HEK293T (cell line): ENCODE measurements at regions not wholly inside any gene's neighbourhood (a gene's known extent, or its start where the extent isn't known, plus 50 kb on each side); places are given as distances from the start of the nearest gene placed in this dataset.

Experiments used
- CTCF ChIA-PET: fragments of 350-600 bp; formaldehyde crosslinking; extraction: SDS; loops from one replicate; lab custom pipeline; 2021; ENCODE audit warnings: antibody characterized with exemption, inconsistent platforms; lab: Yijun Ruan, JAX
- POLR2A ChIA-PET: fragments of 350-600 bp; formaldehyde crosslinking; extraction: SDS; loops from one replicate; lab custom pipeline; 2020; ENCODE audit warnings: antibody characterized with exemption, inconsistent platforms; lab: Yijun Ruan, JAX
- DNase-seq: peaks from one replicate; pipeline ENCODE4 v3.0.0; 2012; ENCODE audit warnings: mixed read lengths; ENCODE audit errors: extremely low spot score
- ARNT ChIP-seq: fragments of 450-650 bp; IDR thresholded peaks from 2 replicates; pipeline ENCODE4 v1.6.1; 2017; ENCODE audit warnings: mild to moderate bottlenecking
- BHLHE40 ChIP-seq: fragments of 450-650 bp; IDR thresholded peaks from 2 replicates; pipeline ENCODE4 v1.6.1; 2016; ENCODE audit warnings: mild to moderate bottlenecking, moderate library complexity, borderline replicate concordance
- CTBP1 ChIP-seq: fragments of 450-650 bp; IDR thresholded peaks from 2 replicates; pipeline ENCODE4 v1.6.1; 2016; ENCODE audit warnings: borderline replicate concordance
- ELF4 ChIP-seq: fragments of 450-650 bp; IDR thresholded peaks from 2 replicates; pipeline ENCODE4 v1.6.1; 2017; ENCODE audit warnings: antibody characterized with exemption
- FOXA1 ChIP-seq: fragments of 450-650 bp; IDR thresholded peaks from 2 replicates; pipeline ENCODE4 v1.6.1; 2016; ENCODE audit warnings: mild to moderate bottlenecking
- FOXK2 ChIP-seq: fragments of 450-650 bp; IDR thresholded peaks from 2 replicates; pipeline ENCODE4 v1.6.1; 2016; ENCODE audit warnings: mild to moderate bottlenecking
- FOXM1 ChIP-seq: fragments of 450-650 bp; IDR thresholded peaks from 2 replicates; pipeline ENCODE4 v1.6.1; 2017; ENCODE audit warnings: mild to moderate bottlenecking, borderline replicate concordance
- HDGF ChIP-seq: fragments of 450-650 bp; IDR thresholded peaks from 2 replicates; pipeline ENCODE4 v1.6.1; 2017; ENCODE audit warnings: antibody characterized with exemption, borderline replicate concordance
- L3MBTL2 ChIP-seq: fragments of 450-650 bp; conservative IDR thresholded peaks from 2 replicates; pipeline ENCODE4 v1.6.1; 2016; ENCODE audit warnings: mild to moderate bottlenecking
- LEF1 ChIP-seq: fragments of 450-650 bp; IDR thresholded peaks from 2 replicates; pipeline ENCODE4 v1.6.1; 2017; ENCODE audit warnings: mild to moderate bottlenecking, borderline replicate concordance
- NFRKB ChIP-seq: fragments of 450-650 bp; IDR thresholded peaks from 2 replicates; pipeline ENCODE4 v1.6.1; 2016; ENCODE audit warnings: mild to moderate bottlenecking, moderate library complexity
- SP1 ChIP-seq: fragments of 450-650 bp; IDR thresholded peaks from 2 replicates; pipeline ENCODE4 v1.6.1; 2017
- SUZ12 ChIP-seq: fragments of 450-650 bp; IDR thresholded peaks from 2 replicates; pipeline ENCODE4 v1.6.1; 2016; ENCODE audit warnings: mild to moderate bottlenecking
- TARDBP ChIP-seq: fragments of 450-650 bp; IDR thresholded peaks from 2 replicates; pipeline ENCODE4 v1.6.1; 2016
- ZNF384 ChIP-seq: fragments of 450-650 bp; IDR thresholded peaks from 2 replicates; pipeline ENCODE4 v1.6.1; 2016
- TF ChIP-seq, protein P1 (sequence below): fragments of 450-650 bp; IDR thresholded peaks from 2 replicates; pipeline ENCODE4 v1.6.1; 2016

GRCh38 chr19:5237939-5238480 is 102.6 kb downstream of the PTPRS start:
- TF ChIP-seq ZNF384 = no peak
- TF ChIP-seq LEF1 = no peak
- no peak for TF ChIP-seq NFRKB
- no peak for TF ChIP-seq ARNT
- no peak for TF ChIP-seq SP1
- no peak for TF ChIP-seq BHLHE40
- no peak for TF ChIP-seq SUZ12
- no peak for TF ChIP-seq FOXM1
- TF ChIP-seq L3MBTL2 = no peak
- TF ChIP-seq FOXK2 = no peak
- POLR2A ChIA-PET = no interaction called here
- no peak for DNase-seq
- CTCF ChIA-PET = no interaction called here

DNA sequence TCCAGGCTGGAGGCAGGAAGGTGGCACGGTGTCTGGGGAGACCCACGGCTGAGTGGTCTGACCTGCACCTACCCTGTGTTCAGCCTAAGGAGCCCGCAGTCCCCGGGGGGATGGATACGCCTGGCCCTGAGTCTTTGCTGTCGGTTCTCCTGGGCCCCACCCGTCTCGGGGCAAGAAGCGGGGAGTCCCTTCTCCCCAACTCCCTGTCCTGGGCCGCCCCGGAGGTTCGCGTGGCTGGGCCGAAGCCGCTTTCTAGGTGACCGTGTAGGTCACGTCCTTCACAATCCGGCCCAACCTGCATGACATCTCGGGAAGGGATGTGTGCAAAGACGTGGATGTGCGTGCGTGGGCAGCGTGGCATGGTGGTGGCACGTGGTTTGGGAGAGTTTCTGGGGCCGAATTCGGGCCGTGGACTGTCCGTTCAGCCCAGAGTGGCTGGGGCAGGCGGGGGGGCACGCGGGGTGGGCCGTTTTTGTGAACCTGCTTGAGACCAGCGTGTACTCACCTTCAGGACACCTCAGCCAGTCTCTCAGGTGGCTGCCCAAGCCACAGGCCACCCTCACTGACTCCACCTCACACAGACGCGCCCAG is 103.3 kb downstream of the PTPRS start:
- DNase-seq = no peak
- TF ChIP-seq CTBP1 (no peak), ELF4 (no peak), LEF1 (no peak), SUZ12 (no peak), ZNF384 (no peak), SP1 (no peak)
- TF ChIP-seq, protein P1, sequence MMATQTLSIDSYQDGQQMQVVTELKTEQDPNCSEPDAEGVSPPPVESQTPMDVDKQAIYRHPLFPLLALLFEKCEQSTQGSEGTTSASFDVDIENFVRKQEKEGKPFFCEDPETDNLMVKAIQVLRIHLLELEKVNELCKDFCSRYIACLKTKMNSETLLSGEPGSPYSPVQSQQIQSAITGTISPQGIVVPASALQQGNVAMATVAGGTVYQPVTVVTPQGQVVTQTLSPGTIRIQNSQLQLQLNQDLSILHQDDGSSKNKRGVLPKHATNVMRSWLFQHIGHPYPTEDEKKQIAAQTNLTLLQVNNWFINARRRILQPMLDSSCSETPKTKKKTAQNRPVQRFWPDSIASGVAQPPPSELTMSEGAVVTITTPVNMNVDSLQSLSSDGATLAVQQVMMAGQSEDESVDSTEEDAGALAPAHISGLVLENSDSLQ = no peak
- CTCF ChIA-PET = no interaction called here
- POLR2A ChIA-PET = no interaction called here

DNA sequence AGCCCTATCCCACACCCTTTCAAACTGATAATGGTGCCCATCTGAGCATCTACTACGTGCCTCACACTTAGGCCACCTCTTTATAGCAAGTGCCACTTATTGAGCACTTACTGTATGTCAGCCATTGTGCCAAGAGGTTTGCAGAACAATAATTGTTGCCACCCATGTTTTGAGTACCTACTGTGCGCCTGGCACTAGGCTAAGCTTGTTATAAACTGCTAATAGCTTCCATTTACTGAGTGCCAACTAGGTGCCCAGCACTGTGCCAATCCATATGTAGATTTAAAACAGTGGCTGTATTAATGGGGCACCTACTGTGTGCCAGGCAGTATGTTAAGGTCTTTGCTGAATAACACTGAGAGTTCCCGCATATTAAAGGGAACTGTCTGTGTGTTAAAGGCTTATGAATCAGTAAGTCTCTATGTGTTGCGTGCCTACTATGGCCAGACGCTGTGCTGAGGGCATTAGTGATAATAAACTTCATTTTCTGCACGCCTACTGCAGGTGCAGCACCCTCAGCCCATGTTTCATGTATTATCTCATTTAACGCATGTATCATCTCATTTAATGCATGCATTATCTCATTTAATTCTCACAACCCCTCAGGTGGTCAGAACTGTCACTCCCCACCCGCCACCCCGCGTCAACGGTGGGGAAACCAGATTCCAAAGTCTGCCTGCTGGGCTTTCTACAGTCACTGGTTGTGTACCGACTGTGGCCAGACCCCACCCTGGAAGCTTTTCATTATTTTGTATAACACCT is 105.0 kb downstream of the PTPRS start:
- CTCF ChIA-PET = no interaction called here
- no peak for DNase-seq
- POLR2A ChIA-PET = no interaction called here
- no peak for TF ChIP-seq L3MBTL2
- TF ChIP-seq BHLHE40 = no peak
- no peak for TF ChIP-seq ZNF384
- TF ChIP-seq FOXA1 = no peak
- TF ChIP-seq, protein P1 = no peak
- no peak for TF ChIP-seq FOXM1
- no peak for TF ChIP-seq LEF1
- TF ChIP-seq FOXK2 = no peak
- no peak for TF ChIP-seq ARNT
- TF ChIP-seq TARDBP = no peak

DNA sequence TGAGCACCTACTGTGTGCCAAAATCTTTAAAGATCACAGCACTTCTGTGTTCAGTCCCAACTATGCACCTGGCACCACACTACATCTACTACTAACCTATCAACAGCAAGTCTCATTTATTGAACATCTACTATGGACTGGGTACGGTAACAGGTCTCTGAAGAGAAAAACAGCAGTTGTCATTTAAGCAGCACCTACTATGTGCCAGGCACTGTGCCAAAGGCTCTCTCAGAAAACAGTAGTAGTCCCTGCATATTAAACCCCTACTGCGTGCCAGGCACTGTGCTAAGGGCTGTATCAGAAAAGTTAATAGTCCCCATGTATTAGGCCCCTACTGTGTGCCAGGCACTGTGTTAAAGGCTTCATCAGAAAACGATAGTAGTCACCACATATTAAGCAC is 106.2 kb downstream of the PTPRS start:
- CTCF ChIA-PET = no interaction called here
- POLR2A ChIA-PET = no interaction called here
- DNase-seq = no peak
- TF ChIP-seq CTBP1 (no peak), ARNT (no peak), ELF4 (no peak), L3MBTL2 (no peak), FOXA1 (no peak), SUZ12 (no peak), HDGF (no peak), ZNF384 (no peak), BHLHE40 (no peak), NFRKB (no peak)

DNA sequence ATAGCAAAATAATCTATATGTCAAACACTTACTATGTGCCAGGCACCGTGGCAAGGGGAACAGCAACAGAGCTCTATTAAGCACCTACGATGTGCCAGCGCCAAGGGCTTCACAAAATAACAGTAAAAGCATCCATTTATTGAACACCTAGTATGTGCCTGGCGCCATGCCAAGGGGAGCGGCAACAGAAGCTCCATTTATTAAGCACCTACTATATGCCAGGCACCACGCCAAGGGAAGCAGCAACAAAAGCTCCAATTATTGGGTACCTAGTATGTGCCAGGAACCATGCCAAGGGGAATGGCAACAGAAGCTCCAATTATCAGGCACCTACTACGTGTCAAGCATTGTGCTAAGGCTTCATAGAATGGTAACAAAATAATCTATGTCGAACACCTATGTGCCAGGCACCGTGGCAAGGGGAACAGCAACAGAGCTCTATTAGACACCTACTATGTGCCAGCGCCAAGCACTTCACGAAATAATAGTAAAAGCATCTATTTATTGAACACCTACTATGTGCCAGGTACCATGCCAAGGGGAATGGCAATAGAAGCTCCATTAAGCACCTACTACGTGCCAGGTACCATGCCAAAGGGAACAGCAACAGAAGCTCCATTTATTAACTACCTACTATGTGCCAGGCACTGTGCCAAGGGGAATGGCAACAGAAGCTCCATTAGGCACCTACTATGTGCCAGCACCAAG is 107.7 kb downstream of the PTPRS start:
- no peak for DNase-seq
- ChIA-PET POLR2A (interaction anchor here (0.6 kb wide), 1 partner anchor 20 kb away, joined by 3 read pairs; no protein-coding TSS in a partner anchor), CTCF (no interaction called here)
- TF ChIP-seq SUZ12 (no peak), NFRKB (no peak), FOXA1 (no peak), L3MBTL2 (no peak), HDGF (no peak), FOXK2 (no peak), ELF4 (no peak), ARNT (no peak), TARDBP (no peak), LEF1 (no peak), BHLHE40 (no peak), FOXM1 (no peak), ZNF384 (no peak)

DNA sequence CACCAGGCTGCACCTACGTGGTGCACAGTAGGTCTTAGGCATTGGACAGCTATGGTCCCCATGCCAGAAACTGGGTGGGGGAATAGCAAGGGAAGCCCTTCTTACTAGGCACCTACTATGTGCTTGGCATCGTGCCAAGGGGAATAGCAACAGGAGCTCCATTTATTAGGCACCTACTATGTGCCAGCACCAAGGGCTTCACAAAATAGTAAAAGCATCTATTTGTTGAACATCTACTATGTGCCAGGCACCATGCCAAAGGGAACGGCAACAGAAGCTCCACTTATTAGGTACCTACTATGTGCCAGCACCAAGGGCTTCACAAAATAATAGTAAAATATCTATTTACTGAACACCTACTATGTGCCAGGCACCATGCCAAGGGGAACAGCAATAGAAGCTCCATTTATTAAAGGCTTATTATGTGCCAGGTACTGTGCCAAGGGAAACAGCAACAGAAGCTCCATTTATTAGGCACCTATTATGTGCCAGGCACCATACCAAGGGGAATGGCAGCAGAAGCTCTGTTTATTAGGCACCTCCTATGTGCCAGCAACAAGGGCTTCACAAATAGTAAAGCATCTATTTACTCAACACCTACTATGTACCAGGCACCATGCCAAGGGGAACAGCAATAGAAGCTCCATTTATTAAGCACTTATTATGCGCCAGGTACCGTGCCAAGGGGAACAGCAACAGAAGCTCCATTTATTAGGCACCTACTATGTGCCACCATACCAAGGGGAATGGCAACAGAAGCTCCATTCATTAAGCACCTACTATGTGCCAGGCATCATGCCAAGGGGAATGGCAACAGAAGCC is 108.5 kb downstream of the PTPRS start:
- no peak for DNase-seq
- no peak for TF ChIP-seq FOXA1
- no peak for TF ChIP-seq ARNT
- no peak for TF ChIP-seq FOXK2
- no peak for TF ChIP-seq TARDBP
- TF ChIP-seq NFRKB = no peak
- TF ChIP-seq CTBP1 = no peak
- TF ChIP-seq HDGF = no peak
- no peak for TF ChIP-seq ELF4
- no peak for TF ChIP-seq BHLHE40
- TF ChIP-seq L3MBTL2 = no peak
- no peak for TF ChIP-seq SP1
- no peak for TF ChIP-seq LEF1
- no peak for TF ChIP-seq ZNF384
- ChIA-PET CTCF (no interaction called here), POLR2A (interaction anchor here (0.6 kb wide), 1 partner anchor 21 kb away, joined by 3 read pairs; no protein-coding TSS in a partner anchor)
